ENCODE measurements at regions not wholly inside any gene's neighbourhood (a gene's known extent, or its start where the extent isn't known, plus 50 kb on each side); places are given as distances from the start of the nearest gene placed in this dataset.
"Not testable (repeated sequence)": the region's sequence is repeated elsewhere in the genome, so short reads cannot be mapped to it uniquely, and the experiment has no call there.

GRCh38 chr3:75295013-75295412 is 369.1 kb upstream of the FRG2C start:
- no peaks in the 10 kb centered on the region for H3K4me1 Mint-ChIP-seq (ENCODE audit: low read depth)
- DNase-seq = no peak

GRCh38 chr3:75296858-75297257 is 367.3 kb upstream of the FRG2C start:
- no peaks in the 10 kb centered on the region for H3K4me1 Mint-ChIP-seq (ENCODE audit: low read depth)
- H3K9me3 Mint-ChIP-seq = peaks cover 3% of the 10 kb centered on the region
- no peak for DNase-seq
- no peak overlapping the region for H3K4me3 Mint-ChIP-seq
- H3K27ac Mint-ChIP-seq = no peak overlapping the region
- H3K36me3 Mint-ChIP-seq (ENCODE audit: low read depth) = no peaks in the 10 kb centered on the region
- H3K27me3 Mint-ChIP-seq = peaks cover 7% of the 10 kb centered on the region

More at GRCh38 chr3:75295013-75295412, 369.1 kb upstream of the FRG2C start:
- Mint-ChIP-seq H3K36me3 (ENCODE audit: low read depth) (no peaks in the 10 kb centered on the region), H3K27ac (no peak overlapping the region), H3K4me3 (no peak overlapping the region), H3K27me3 (peaks cover 7% of the 10 kb centered on the region), H3K9me3 (peaks cover 3% of the 10 kb centered on the region)

GRCh38 chr3:75300606-75301005 is 363.5 kb upstream of the FRG2C start:
- H3K27ac Mint-ChIP-seq = no peak overlapping the region
- H3K27me3 Mint-ChIP-seq = no peaks in the 10 kb centered on the region
- H3K36me3 Mint-ChIP-seq (ENCODE audit: low read depth) = no peaks in the 10 kb centered on the region
- no peaks in the 10 kb centered on the region for H3K4me1 Mint-ChIP-seq (ENCODE audit: low read depth)
- H3K4me3 Mint-ChIP-seq = no peak overlapping the region
- DNase-seq = no peak
- H3K9me3 Mint-ChIP-seq = peaks cover 3% of the 10 kb centered on the region

GRCh38 chr3:75301050-75301449 is 363.1 kb upstream of the FRG2C start:
- not testable (repeated sequence) for H3K36me3 Mint-ChIP-seq (ENCODE audit: low read depth); H3K27me3 Mint-ChIP-seq; H3K4me1 Mint-ChIP-seq (ENCODE audit: low read depth); DNase-seq; H3K4me3 Mint-ChIP-seq; H3K9me3 Mint-ChIP-seq; H3K27ac Mint-ChIP-seq

- Mint-ChIP-seq H3K36me3 (ENCODE audit: low read depth) (no peaks in the 10 kb centered on the region), H3K4me1 (ENCODE audit: low read depth) (no peaks in the 10 kb centered on the region), H3K9me3 (no peaks in the 10 kb centered on the region), H3K27ac (no peak overlapping the region), H3K27me3 (peaks cover 9% of the 10 kb centered on the region), H3K4me3 (no peak overlapping the region)
- no peak for DNase-seq
Measured at GRCh38 chr3:75303741-75304140, 360.4 kb upstream of the FRG2C start.

GRCh38 chr3:75305901-75306300 is 358.2 kb upstream of the FRG2C start:
- DNase-seq = no peak
- Mint-ChIP-seq H3K4me3 (no peak overlapping the region), H3K27ac (no peak overlapping the region), H3K36me3 (ENCODE audit: low read depth) (no peaks in the 10 kb centered on the region), H3K9me3 (no peaks in the 10 kb centered on the region), H3K4me1 (ENCODE audit: low read depth) (no peaks in the 10 kb centered on the region), H3K27me3 (peaks cover 9% of the 10 kb centered on the region)

GRCh38 chr3:75311306-75311705 is 352.8 kb upstream of the FRG2C start:
- not testable (repeated sequence) for H3K27ac Mint-ChIP-seq; DNase-seq; H3K4me1 Mint-ChIP-seq (ENCODE audit: low read depth); H3K36me3 Mint-ChIP-seq (ENCODE audit: low read depth); H3K4me3 Mint-ChIP-seq; H3K9me3 Mint-ChIP-seq
- peaks cover 28% of the 10 kb centered on the region for H3K27me3 Mint-ChIP-seq

GRCh38 chr3:75312469-75312868 is 351.7 kb upstream of the FRG2C start:
- not testable (repeated sequence) for DNase-seq; H3K27ac Mint-ChIP-seq; H3K36me3 Mint-ChIP-seq (ENCODE audit: low read depth); H3K9me3 Mint-ChIP-seq; H3K4me1 Mint-ChIP-seq (ENCODE audit: low read depth); H3K4me3 Mint-ChIP-seq
- H3K27me3 Mint-ChIP-seq = peaks cover 25% of the 10 kb centered on the region

- H3K9me3 Mint-ChIP-seq; H3K27ac Mint-ChIP-seq; H3K27me3 Mint-ChIP-seq; DNase-seq; H3K4me1 Mint-ChIP-seq (ENCODE audit: low read depth); H3K36me3 Mint-ChIP-seq (ENCODE audit: low read depth); H3K4me3 Mint-ChIP-seq: not testable (repeated sequence)
Measured at GRCh38 chr3:75319776-75320175, 344.4 kb upstream of the FRG2C start.

GRCh38 chr3:75320369-75320768 is 343.8 kb upstream of the FRG2C start:
- H3K36me3 Mint-ChIP-seq (ENCODE audit: low read depth) = no peaks in the 10 kb centered on the region
- no peak overlapping the region for H3K27ac Mint-ChIP-seq
- H3K4me1 Mint-ChIP-seq (ENCODE audit: low read depth) = no peaks in the 10 kb centered on the region
- no peak for DNase-seq
- H3K27me3 Mint-ChIP-seq = no peaks in the 10 kb centered on the region
- H3K4me3 Mint-ChIP-seq = no peak overlapping the region
- H3K9me3 Mint-ChIP-seq = no peaks in the 10 kb centered on the region

GRCh38 chr3:75321060-75321459 is 343.1 kb upstream of the FRG2C start:
- H3K27me3 Mint-ChIP-seq = no peaks in the 10 kb centered on the region
- H3K36me3 Mint-ChIP-seq (ENCODE audit: low read depth) = no peaks in the 10 kb centered on the region
- H3K9me3 Mint-ChIP-seq = no peaks in the 10 kb centered on the region
- no peak for DNase-seq
- no peak overlapping the region for H3K4me3 Mint-ChIP-seq
- no peak overlapping the region for H3K27ac Mint-ChIP-seq
- H3K4me1 Mint-ChIP-seq (ENCODE audit: low read depth) = no peaks in the 10 kb centered on the region

- not testable (repeated sequence) for H3K4me3 Mint-ChIP-seq; DNase-seq; H3K36me3 Mint-ChIP-seq (ENCODE audit: low read depth); H3K9me3 Mint-ChIP-seq; H3K27ac Mint-ChIP-seq; H3K4me1 Mint-ChIP-seq (ENCODE audit: low read depth); H3K27me3 Mint-ChIP-seq
Measured at GRCh38 chr3:75323936-75324335, 340.2 kb upstream of the FRG2C start.

- DNase-seq = no peak
- H3K4me3 Mint-ChIP-seq = no peak overlapping the region
- peaks cover 2% of the 10 kb centered on the region for H3K27me3 Mint-ChIP-seq
- no peaks in the 10 kb centered on the region for H3K36me3 Mint-ChIP-seq (ENCODE audit: low read depth)
- no peaks in the 10 kb centered on the region for H3K9me3 Mint-ChIP-seq
- H3K27ac Mint-ChIP-seq = no peak overlapping the region
- H3K4me1 Mint-ChIP-seq (ENCODE audit: low read depth) = no peaks in the 10 kb centered on the region
Measured at GRCh38 chr3:75325716-75326115, 338.4 kb upstream of the FRG2C start.

- no peak overlapping the region for H3K4me3 Mint-ChIP-seq
- H3K9me3 Mint-ChIP-seq = no peaks in the 10 kb centered on the region
- peaks cover 2% of the 10 kb centered on the region for H3K27me3 Mint-ChIP-seq
- DNase-seq = no peak
- no peaks in the 10 kb centered on the region for H3K4me1 Mint-ChIP-seq (ENCODE audit: low read depth)
- H3K36me3 Mint-ChIP-seq (ENCODE audit: low read depth) = no peaks in the 10 kb centered on the region
- no peak overlapping the region for H3K27ac Mint-ChIP-seq
Measured at GRCh38 chr3:75327453-75327852, 336.7 kb upstream of the FRG2C start.

- no peak overlapping the region for H3K4me3 Mint-ChIP-seq
- no peaks in the 10 kb centered on the region for H3K36me3 Mint-ChIP-seq (ENCODE audit: low read depth)
- no peaks in the 10 kb centered on the region for H3K4me1 Mint-ChIP-seq (ENCODE audit: low read depth)
- no peak for DNase-seq
- H3K27me3 Mint-ChIP-seq = peaks cover 2% of the 10 kb centered on the region
- no peak overlapping the region for H3K27ac Mint-ChIP-seq
- no peaks in the 10 kb centered on the region for H3K9me3 Mint-ChIP-seq
Measured at GRCh38 chr3:75329476-75330097, 334.5 kb upstream of the FRG2C start.

- not testable (repeated sequence) for H3K9me3 Mint-ChIP-seq; H3K36me3 Mint-ChIP-seq (ENCODE audit: low read depth); DNase-seq; H3K4me1 Mint-ChIP-seq (ENCODE audit: low read depth); H3K27ac Mint-ChIP-seq; H3K27me3 Mint-ChIP-seq; H3K4me3 Mint-ChIP-seq
Measured at GRCh38 chr3:75330446-75330845, 333.7 kb upstream of the FRG2C start.
